ENCODE measurements at regions not wholly inside any gene's neighbourhood (a gene's known extent, or its start where the extent isn't known, plus 50 kb on each side); places are given as distances from the start of the nearest gene placed in this dataset.

GRCh38 chr7:132691201-132691600 lies 114.9 kb upstream of the PLXNA4 start:
- H3K4me1 ChIP-seq (ENCODE audit: control insufficient read depth, insufficient read depth, low read length), result no peaks in the 10 kb centered on the region
- intact Hi-C loops (cut with micrococcal nuclease; ENCODE audit: unreplicated experiment) (no loop called here), in situ Hi-C loops (cut with HindIII; ENCODE audit: low pct_unique_long_range_greater_than_20kb, low sequenced_read_pairs) (no loop called here)
- H3K9me3 ChIP-seq (ENCODE audit: control insufficient read depth, insufficient read depth, low read depth, low read length), result no peaks in the 10 kb centered on the region
- peaks cover 2% of the 10 kb centered on the region for H3K27me3 ChIP-seq (ENCODE audit: control insufficient read depth, insufficient read depth, low read length)
- H3K36me3 ChIP-seq (ENCODE audit: control insufficient read depth, insufficient read depth, low read length), result no peaks in the 10 kb centered on the region
- DNase-seq (ENCODE audit: low read depth, low spot score) (no peak), ATAC-seq (no peak)
- H3K4me3 ChIP-seq (ENCODE audit: low read depth in 2 of 2, low read length in 2 of 2), result no peak overlapping the region
- no peak for TF ChIP-seq POLR2AphosphoS5 (IDR thresholded peaks at IDR 0.05; ENCODE audit: low read depth, low read length)
- no peak for TF ChIP-seq REST (IDR thresholded peaks at IDR 0.05; ENCODE audit: insufficient read depth in 1 of 2, low read depth in 2 of 2, low read length in 1 of 2)
- TF ChIP-seq SIN3A (IDR thresholded peaks at IDR 0.05; ENCODE audit: borderline replicate concordance, insufficient read depth, low read depth, low read length), result no peak
- no peak for TF ChIP-seq CTCF (IDR thresholded peaks at IDR 0.05)
- no peak for TF ChIP-seq TCF7L2 (IDR thresholded peaks at IDR 0.05; ENCODE audit: low read depth, low read length)
- ChIA-PET POLR2A (no interaction called here), CTCF (no interaction called here)
- BruUV-seq (replicated peaks), result no TSS peak
- no peak overlapping the region for H3K27ac ChIP-seq (ENCODE audit: low read length)

- in situ Hi-C loops (cut with HindIII; ENCODE audit: low pct_unique_long_range_greater_than_20kb, low sequenced_read_pairs), result no loop called here
- ATAC-seq, result no peak
- intact Hi-C loops (cut with micrococcal nuclease; ENCODE audit: unreplicated experiment), result no loop called here
- Histone ChIP-seq H3K27me3 (ENCODE audit: control insufficient read depth, insufficient read depth, low read length) (peaks cover 2% of the 10 kb centered on the region), H3K4me1 (ENCODE audit: control insufficient read depth, insufficient read depth, low read length) (no peaks in the 10 kb centered on the region), H3K9me3 (ENCODE audit: control insufficient read depth, insufficient read depth, low read depth, low read length) (no peaks in the 10 kb centered on the region), H3K4me3 (ENCODE audit: low read depth in 2 of 2, low read length in 2 of 2) (no peak overlapping the region), H3K36me3 (ENCODE audit: control insufficient read depth, insufficient read depth, low read length) (no peaks in the 10 kb centered on the region), H3K27ac (ENCODE audit: low read length) (no peak overlapping the region)
- no TSS peak for BruUV-seq (replicated peaks)
- DNase-seq (ENCODE audit: low read depth, low spot score), result no peak
- TF ChIP-seq REST (IDR thresholded peaks at IDR 0.05; ENCODE audit: insufficient read depth in 1 of 2, low read depth in 2 of 2, low read length in 1 of 2), result no peak
- no peak for TF ChIP-seq POLR2AphosphoS5 (IDR thresholded peaks at IDR 0.05; ENCODE audit: low read depth, low read length)
- no peak for TF ChIP-seq SIN3A (IDR thresholded peaks at IDR 0.05; ENCODE audit: borderline replicate concordance, insufficient read depth, low read depth, low read length)
- TF ChIP-seq TCF7L2 (IDR thresholded peaks at IDR 0.05; ENCODE audit: low read depth, low read length), result no peak
- TF ChIP-seq CTCF (IDR thresholded peaks at IDR 0.05), result no peak
- CTCF ChIA-PET, result no interaction called here
- POLR2A ChIA-PET, result no interaction called here
These were observed 113.9 kb upstream of the PLXNA4 start for GRCh38 chr7:132690174-132690573.

All from Panc1 (cell line).